Caco-2 (cell line): ENCODE measurements at regions not wholly inside any gene's neighbourhood (a gene's known extent, or its start where the extent isn't known, plus 50 kb on each side); places are given as distances from the start of the nearest gene placed in this dataset.

Source experiments
- BruUV-seq: library from RNA; stranded (reverse); fragments of 400-500 nt; replicated peaks from 2 replicates; lab custom pipeline; 2021; lab: Mats Ljungman, UMichigan
- CTCF ChIA-PET: fragments of 300-600 bp; sonication (Branson Sonifier 250); formaldehyde crosslinking; loops from one replicate; lab custom pipeline; 2022; ENCODE audit warnings: antibody characterized with exemption; lab: Charles Lee
- POLR2A ChIA-PET: fragments of 300-600 bp; sonication (Branson Sonifier 250); formaldehyde crosslinking; loops from one replicate; lab custom pipeline; 2022; ENCODE audit warnings: antibody characterized with exemption; lab: Charles Lee
- DNase-seq, 2 experiments: peaks; one replicate each; pipeline versions ENCODE4 v3.0.0 to v3.0.0-alpha.2; 2020 to 2022
- H3K27me3 ChIP-seq: replicated peaks from 2 replicates; pipeline ENCODE4 v1.6.0; 2011; ENCODE audit warnings: low read length; ENCODE audit not compliant: control insufficient read depth, insufficient read depth
- H3K36me3 ChIP-seq: 2 replicates; pipeline ENCODE4 v1.5.1; 2011; ENCODE audit warnings: low read length; ENCODE audit not compliant: control insufficient read depth, insufficient read depth
- H3K4me1 ChIP-seq: fragments of 250-450 bp; sonication (Bioruptor Pico); 2 replicates; pipeline ENCODE4 v1.5.1; 2020; ENCODE audit warnings: mild to moderate bottlenecking
- H3K4me3 ChIP-seq: 2 replicates; pipeline ENCODE4 v1.5.1; 2011; ENCODE audit warnings: low read depth, mild to moderate bottlenecking, control low read depth, low read length
- H3K9me3 ChIP-seq: fragments of 250-450 bp; sonication (Bioruptor Pico); 2 replicates; pipeline ENCODE4 v1.5.1; 2020; ENCODE audit warnings: mild to moderate bottlenecking, moderate library complexity
- H3K27ac Mint-ChIP-seq: one replicate; pipeline ENCODE4 v1.8.0; 2022; ENCODE audit warnings: mixed read lengths; ENCODE audit not compliant: unreplicated experiment
- H3K27me3 Mint-ChIP-seq: one replicate; pipeline ENCODE4 v1.8.0; 2022; ENCODE audit warnings: mixed read lengths; ENCODE audit not compliant: insufficient read depth, unreplicated experiment
- H3K36me3 Mint-ChIP-seq: one replicate; pipeline ENCODE4 v1.8.0; 2022; ENCODE audit warnings: mild to moderate bottlenecking, mixed read lengths; ENCODE audit not compliant: insufficient read depth, unreplicated experiment
- H3K4me1 Mint-ChIP-seq: one replicate; pipeline ENCODE4 v1.8.0; 2022; ENCODE audit warnings: low read depth, mixed read lengths; ENCODE audit not compliant: unreplicated experiment
- H3K4me3 Mint-ChIP-seq: one replicate; pipeline ENCODE4 v1.8.0; 2022; ENCODE audit warnings: mild to moderate bottlenecking, moderate library complexity, mixed read lengths; ENCODE audit not compliant: unreplicated experiment
- H3K9me3 Mint-ChIP-seq: one replicate; pipeline ENCODE4 v1.8.0; 2022; ENCODE audit warnings: mixed read lengths; ENCODE audit not compliant: unreplicated experiment
- intact Hi-C: fragments of 100-400 bp; cut with micrococcal nuclease; formaldehyde crosslinking; loops from one replicate; pipeline ENCODE4 v1.10.0; 2022; ENCODE audit not compliant: unreplicated experiment
- TF ChIP-seq, protein P1 (sequence below), 2 experiments: fragments of 200-600 bp in 1 of 2; IDR thresholded peaks; 1 replicate in 1 of 2; 2 replicates in 1 of 2; pipeline versions ENCODE4 v1.5.1 to v1.8.0; 2011 to 2022; ENCODE audit warnings: antibody characterized with exemption in 1 of 2, control low read depth in 1 of 2, inconsistent platforms in 1 of 2, low read depth in 1 of 2, low read length in 1 of 2, mild to moderate bottlenecking in 1 of 2, moderate library complexity in 1 of 2; ENCODE audit not compliant: insufficient read depth in 1 of 2, severe bottlenecking in 1 of 2, unreplicated experiment in 1 of 2

DNA sequence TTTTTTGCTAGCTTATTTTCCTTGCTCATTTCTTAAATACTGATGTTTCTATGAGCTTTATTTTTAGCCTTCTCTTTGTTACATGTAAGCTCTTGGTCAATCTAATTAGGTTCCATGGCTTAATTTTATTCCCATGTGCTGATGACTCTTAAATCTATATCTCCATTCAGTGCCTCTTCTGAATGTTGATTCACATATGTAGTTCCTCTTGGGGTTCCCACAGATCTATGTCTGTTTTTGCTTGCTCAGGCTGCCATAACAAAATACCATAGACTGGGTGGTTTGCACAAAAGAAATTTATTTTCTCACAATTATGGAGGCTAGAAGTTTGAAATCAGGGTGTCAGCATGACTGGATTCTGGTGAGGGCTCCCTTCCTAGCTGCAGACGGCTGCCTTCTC, 58.3 kb upstream of the PLA2G4A start:
- H3K36me3 Mint-ChIP-seq = no peaks in the 10 kb centered on the region
- Histone ChIP-seq H3K9me3 (peaks cover 3% of the 10 kb centered on the region), H3K27me3 (no peaks in the 10 kb centered on the region), H3K4me3 (no peak overlapping the region), H3K4me1 (no peaks in the 10 kb centered on the region), H3K36me3 (no peaks in the 10 kb centered on the region)
- no peak overlapping the region for H3K27ac Mint-ChIP-seq
- POLR2A ChIA-PET = no interaction called here
- CTCF ChIA-PET = no interaction called here
- H3K4me3 Mint-ChIP-seq = no peak overlapping the region
- DNase-seq = no peak
- H3K9me3 Mint-ChIP-seq = no peaks in the 10 kb centered on the region
- no TSS peak for BruUV-seq
- intact Hi-C loops = no loop called here
- H3K4me1 Mint-ChIP-seq = no peaks in the 10 kb centered on the region
- TF ChIP-seq, protein P1, sequence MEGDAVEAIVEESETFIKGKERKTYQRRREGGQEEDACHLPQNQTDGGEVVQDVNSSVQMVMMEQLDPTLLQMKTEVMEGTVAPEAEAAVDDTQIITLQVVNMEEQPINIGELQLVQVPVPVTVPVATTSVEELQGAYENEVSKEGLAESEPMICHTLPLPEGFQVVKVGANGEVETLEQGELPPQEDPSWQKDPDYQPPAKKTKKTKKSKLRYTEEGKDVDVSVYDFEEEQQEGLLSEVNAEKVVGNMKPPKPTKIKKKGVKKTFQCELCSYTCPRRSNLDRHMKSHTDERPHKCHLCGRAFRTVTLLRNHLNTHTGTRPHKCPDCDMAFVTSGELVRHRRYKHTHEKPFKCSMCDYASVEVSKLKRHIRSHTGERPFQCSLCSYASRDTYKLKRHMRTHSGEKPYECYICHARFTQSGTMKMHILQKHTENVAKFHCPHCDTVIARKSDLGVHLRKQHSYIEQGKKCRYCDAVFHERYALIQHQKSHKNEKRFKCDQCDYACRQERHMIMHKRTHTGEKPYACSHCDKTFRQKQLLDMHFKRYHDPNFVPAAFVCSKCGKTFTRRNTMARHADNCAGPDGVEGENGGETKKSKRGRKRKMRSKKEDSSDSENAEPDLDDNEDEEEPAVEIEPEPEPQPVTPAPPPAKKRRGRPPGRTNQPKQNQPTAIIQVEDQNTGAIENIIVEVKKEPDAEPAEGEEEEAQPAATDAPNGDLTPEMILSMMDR (IDR thresholded peaks at IDR 0.05; ENCODE audit: insufficient read depth in 1 of 2, low read depth in 1 of 2, low read length in 1 of 2, severe bottlenecking in 1 of 2, unreplicated experiment in 1 of 2) = no peak
- peaks cover 3% of the 10 kb centered on the region for H3K27me3 Mint-ChIP-seq

DNA sequence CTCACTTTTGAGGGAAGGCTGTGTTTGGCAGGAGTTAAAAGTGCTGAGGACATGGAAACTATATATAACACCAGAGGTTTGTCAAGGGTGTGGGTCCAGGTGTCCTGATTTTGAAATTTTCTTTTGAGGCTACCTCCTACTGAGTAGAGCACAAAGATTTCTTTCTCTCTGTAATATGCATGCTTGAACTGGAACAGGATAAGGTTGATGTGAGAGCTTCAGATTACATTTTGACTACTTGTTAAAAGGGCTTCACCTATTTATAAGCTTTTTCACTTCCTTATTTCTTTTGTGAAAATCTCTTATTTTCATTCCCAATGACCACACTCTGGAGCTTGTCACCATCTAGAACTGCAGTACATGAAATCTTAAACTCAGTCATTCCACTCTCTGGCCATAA, 59.8 kb upstream of the PLA2G4A start:
- no peaks in the 10 kb centered on the region for H3K4me1 Mint-ChIP-seq
- no TSS peak for BruUV-seq
- TF ChIP-seq, protein P1 (IDR thresholded peaks at IDR 0.05; ENCODE audit: insufficient read depth in 1 of 2, low read depth in 1 of 2, low read length in 1 of 2, severe bottlenecking in 1 of 2, unreplicated experiment in 1 of 2) = no peak
- ChIA-PET CTCF (no interaction called here), POLR2A (no interaction called here)
- H3K27ac Mint-ChIP-seq = no peak overlapping the region
- Histone ChIP-seq H3K4me1 (no peaks in the 10 kb centered on the region), H3K36me3 (no peaks in the 10 kb centered on the region), H3K4me3 (no peak overlapping the region), H3K9me3 (no peaks in the 10 kb centered on the region; the same call in 1 of the 2 replicates), H3K27me3 (no peaks in the 10 kb centered on the region)
- intact Hi-C loops = no loop called here
- no peaks in the 10 kb centered on the region for H3K36me3 Mint-ChIP-seq
- H3K9me3 Mint-ChIP-seq = no peaks in the 10 kb centered on the region
- H3K4me3 Mint-ChIP-seq = no peak overlapping the region
- H3K27me3 Mint-ChIP-seq = no peaks in the 10 kb centered on the region
- no peak for DNase-seq

DNA sequence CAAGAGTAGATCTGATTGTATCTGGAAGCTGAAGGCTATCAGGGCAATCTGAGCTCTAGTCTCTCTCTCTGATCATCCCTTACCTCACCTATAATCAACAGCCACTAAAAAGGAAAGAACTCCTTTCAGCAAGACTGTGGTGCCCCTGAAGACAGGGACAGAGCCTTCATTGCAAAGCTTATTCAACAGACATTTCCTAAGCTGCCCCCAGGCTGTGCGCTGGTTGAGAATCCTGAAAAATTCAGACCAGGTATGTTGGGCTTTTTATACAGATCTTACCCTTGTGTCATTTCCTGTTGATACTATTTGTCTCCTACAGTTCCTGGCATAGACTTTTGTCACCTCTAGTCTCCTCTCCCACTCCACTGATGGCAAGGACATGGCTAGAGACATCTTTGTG, 63.3 kb upstream of the PLA2G4A start:
- ChIA-PET CTCF (no interaction called here), POLR2A (no interaction called here)
- H3K27ac Mint-ChIP-seq = no peak overlapping the region
- no peaks in the 10 kb centered on the region for H3K36me3 Mint-ChIP-seq
- DNase-seq = no peak
- Histone ChIP-seq H3K9me3 (no peaks in the 10 kb centered on the region; the same call in 1 of the 2 replicates), H3K4me3 (no peak overlapping the region), H3K4me1 (peaks cover 8% of the 10 kb centered on the region), H3K36me3 (no peaks in the 10 kb centered on the region), H3K27me3 (no peaks in the 10 kb centered on the region)
- TF ChIP-seq, protein P1 (IDR thresholded peaks at IDR 0.05; ENCODE audit: insufficient read depth in 1 of 2, low read depth in 1 of 2, low read length in 1 of 2, severe bottlenecking in 1 of 2, unreplicated experiment in 1 of 2) = no peak
- BruUV-seq = no TSS peak
- no peak overlapping the region for H3K4me3 Mint-ChIP-seq
- intact Hi-C loops = no loop called here
- no peaks in the 10 kb centered on the region for H3K9me3 Mint-ChIP-seq
- peaks cover 13% of the 10 kb centered on the region for H3K4me1 Mint-ChIP-seq
- no peaks in the 10 kb centered on the region for H3K27me3 Mint-ChIP-seq
